OCI-LY3 (cell line): ENCODE measurements at regions not wholly inside any gene's neighbourhood (a gene's known extent, or its start where the extent isn't known, plus 50 kb on each side); places are given as distances from the start of the nearest gene placed in this dataset.

Experiments used
- H2AFZ ChIP-seq: fragments of 200-600, 300-600 bp; shearing (Covaris generic); 2 replicates; pipeline ENCODE4 v1.6.0; 2014; ENCODE audit warnings: antibody characterized with exemption, low read depth, low read length
- H3K27ac ChIP-seq: fragments of 200-600, 300-600 bp; sonication (generic); 2 replicates; pipeline ENCODE4 v1.5.1; 2014; ENCODE audit warnings: mild to moderate bottlenecking, low read length, moderate library complexity, mixed read lengths
- H3K27me3 ChIP-seq: fragments of 200-600, 300-600 bp; sonication (generic); 2 replicates; pipeline ENCODE4 v1.6.1; 2014; ENCODE audit warnings: low read depth, low read length, mixed read lengths
- H3K36me3 ChIP-seq: fragments of 200-600, 300-600 bp; sonication (generic); replicated peaks from 2 replicates; pipeline ENCODE3; 2014; ENCODE audit warnings: low read depth, low read length, mixed read lengths
- H3K4me1 ChIP-seq: fragments of 300-600, 200-600 bp; sonication (generic); 2 replicates; pipeline ENCODE4 v1.6.1; 2014; ENCODE audit warnings: low read length, mixed read lengths
- H3K4me2 ChIP-seq: fragments of 200-600, 300-600 bp; sonication (generic); 2 replicates; pipeline ENCODE4 v1.6.1; 2014; ENCODE audit warnings: low read length, mixed read lengths
- H3K4me3 ChIP-seq: fragments of 300-600, 200-600 bp; sonication (generic); 2 replicates; pipeline ENCODE4 v1.5.1; 2014; ENCODE audit warnings: antibody characterized with exemption, mild to moderate bottlenecking, low read length, moderate library complexity
- H3K79me2 ChIP-seq: fragments of 300-600, 200-600 bp; shearing (Covaris generic); 2 replicates; pipeline ENCODE4 v1.6.1; 2014; ENCODE audit warnings: mild to moderate bottlenecking, low read length, mixed read lengths
- H3K9ac ChIP-seq: fragments of 300-600, 200-600 bp; shearing (Covaris generic); 2 replicates; pipeline ENCODE4 v1.6.0; 2014; ENCODE audit warnings: mild to moderate bottlenecking, low read length, moderate library complexity
- H3K9me3 ChIP-seq: fragments of 200-600, 300-600 bp; shearing (Covaris generic); 2 replicates; pipeline ENCODE4 v1.6.1; 2014; ENCODE audit warnings: low read length, mixed read lengths; ENCODE audit not compliant: insufficient read depth
- H4K20me1 ChIP-seq: fragments of 200-600, 300-600 bp; sonication (generic); 2 replicates; pipeline ENCODE4 v1.6.1; 2016; ENCODE audit warnings: low read length, mixed read lengths; ENCODE audit not compliant: insufficient read depth
- EZH2phosphoT487 ChIP-seq: fragments of 200-600 bp; shearing (Covaris generic); IDR thresholded peaks from 2 replicates; pipeline ENCODE4 v1.6.1; 2018; ENCODE audit warnings: antibody characterized with exemption, mixed run types, low read depth
- TF ChIP-seq, protein P1 (sequence below): fragments of 200-600, 300-600 bp; sonication (generic); IDR thresholded peaks from 2 replicates; pipeline ENCODE4 v1.5.1; 2014; ENCODE audit warnings: antibody characterized with exemption, low read length, low read depth

DNA sequence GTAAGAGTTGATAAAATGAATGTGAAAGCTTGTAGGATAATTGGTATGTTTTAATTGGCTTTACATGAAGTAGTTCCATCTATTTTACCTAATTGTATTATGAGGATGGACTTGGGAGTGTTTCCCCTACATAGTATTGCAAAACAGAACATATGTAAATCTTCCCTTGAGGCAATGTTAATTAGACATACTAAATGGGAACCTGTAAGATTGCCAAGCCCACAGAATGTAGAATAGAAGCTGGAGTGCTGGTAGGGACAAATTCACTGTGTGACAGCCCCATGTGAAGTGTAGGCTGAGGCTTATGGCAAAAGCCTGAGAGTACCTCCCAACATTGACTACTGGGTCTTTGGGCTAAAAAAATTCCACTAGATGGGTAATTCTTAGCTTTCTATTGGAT is 615.0 kb upstream of the AMOT start:
- H3K79me2 ChIP-seq, result no peaks in the 10 kb centered on the region
- no peaks in the 10 kb centered on the region for H3K27me3 ChIP-seq
- no peak overlapping the region for H2AFZ ChIP-seq
- H3K4me3 ChIP-seq, result no peak overlapping the region
- H3K9me3 ChIP-seq, result no peaks in the 10 kb centered on the region
- H3K4me1 ChIP-seq, result no peaks in the 10 kb centered on the region
- no peaks in the 10 kb centered on the region for H3K36me3 ChIP-seq
- no peak overlapping the region for H3K9ac ChIP-seq
- TF ChIP-seq EZH2phosphoT487, result no peak
- TF ChIP-seq, protein P1, sequence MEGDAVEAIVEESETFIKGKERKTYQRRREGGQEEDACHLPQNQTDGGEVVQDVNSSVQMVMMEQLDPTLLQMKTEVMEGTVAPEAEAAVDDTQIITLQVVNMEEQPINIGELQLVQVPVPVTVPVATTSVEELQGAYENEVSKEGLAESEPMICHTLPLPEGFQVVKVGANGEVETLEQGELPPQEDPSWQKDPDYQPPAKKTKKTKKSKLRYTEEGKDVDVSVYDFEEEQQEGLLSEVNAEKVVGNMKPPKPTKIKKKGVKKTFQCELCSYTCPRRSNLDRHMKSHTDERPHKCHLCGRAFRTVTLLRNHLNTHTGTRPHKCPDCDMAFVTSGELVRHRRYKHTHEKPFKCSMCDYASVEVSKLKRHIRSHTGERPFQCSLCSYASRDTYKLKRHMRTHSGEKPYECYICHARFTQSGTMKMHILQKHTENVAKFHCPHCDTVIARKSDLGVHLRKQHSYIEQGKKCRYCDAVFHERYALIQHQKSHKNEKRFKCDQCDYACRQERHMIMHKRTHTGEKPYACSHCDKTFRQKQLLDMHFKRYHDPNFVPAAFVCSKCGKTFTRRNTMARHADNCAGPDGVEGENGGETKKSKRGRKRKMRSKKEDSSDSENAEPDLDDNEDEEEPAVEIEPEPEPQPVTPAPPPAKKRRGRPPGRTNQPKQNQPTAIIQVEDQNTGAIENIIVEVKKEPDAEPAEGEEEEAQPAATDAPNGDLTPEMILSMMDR, result no peak
- H3K4me2 ChIP-seq, result no peak overlapping the region
- no peak overlapping the region for H3K27ac ChIP-seq
- no peaks in the 10 kb centered on the region for H4K20me1 ChIP-seq

DNA sequence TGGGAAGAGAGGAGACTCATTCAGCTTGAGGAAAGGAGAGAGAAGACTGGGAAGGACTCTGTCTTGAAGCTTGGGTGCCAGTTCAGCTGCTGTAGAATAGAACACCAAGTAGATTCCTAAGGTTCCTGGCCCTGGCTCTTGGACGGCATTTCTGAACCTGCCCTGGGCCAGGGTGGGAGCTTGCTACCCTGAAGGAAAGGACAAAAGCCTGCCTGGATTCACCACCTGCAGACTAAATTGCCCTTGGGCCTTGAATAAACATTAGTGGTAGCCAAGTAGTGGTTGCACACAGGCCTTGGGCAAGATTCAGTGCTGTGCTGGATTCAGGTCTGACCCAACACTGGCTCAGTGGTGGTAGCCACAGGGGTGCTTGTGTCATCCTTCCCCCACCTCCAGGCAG is 588.4 kb upstream of the AMOT start:
- Histone ChIP-seq H3K9ac (no peak overlapping the region), H4K20me1 (no peaks in the 10 kb centered on the region), H3K36me3 (no peaks in the 10 kb centered on the region), H3K4me3 (no peak overlapping the region), H3K9me3 (no peaks in the 10 kb centered on the region), H3K27ac (no peak overlapping the region), H3K27me3 (no peaks in the 10 kb centered on the region), H2AFZ (no peak overlapping the region), H3K4me1 (no peaks in the 10 kb centered on the region), H3K4me2 (no peak overlapping the region), H3K79me2 (no peaks in the 10 kb centered on the region)
- TF ChIP-seq, protein P1, result no peak
- TF ChIP-seq EZH2phosphoT487, result no peak

DNA sequence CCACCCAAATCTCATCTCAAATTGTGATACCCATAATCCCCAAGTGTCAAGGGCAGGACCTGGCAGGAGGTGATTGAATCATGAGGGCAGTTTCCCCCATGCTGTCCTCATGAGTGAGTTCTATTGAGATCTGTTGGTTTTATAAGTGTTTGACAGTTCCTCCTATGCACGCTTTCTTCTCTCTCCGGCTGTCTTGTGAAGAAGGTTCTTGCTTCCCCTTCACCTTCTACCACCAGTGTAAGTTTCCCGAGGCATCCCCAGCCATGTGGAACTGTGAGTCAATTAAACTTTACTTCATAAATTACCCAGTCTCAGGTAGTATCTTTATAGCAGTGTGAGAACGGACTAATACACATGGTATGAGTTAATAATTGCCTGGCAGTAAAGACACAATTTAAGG is 581.7 kb upstream of the AMOT start:
- Histone ChIP-seq H3K9ac (no peak overlapping the region), H3K4me2 (peak overlapping the region; percentile 37), H3K27ac (peak overlapping the region; percentile 55), H2AFZ (no peak overlapping the region), H4K20me1 (no peaks in the 10 kb centered on the region), H3K4me3 (0 out of 2 replicates have a peak overlapping the region, but pooled peaks have one; percentile 21), H3K79me2 (no peaks in the 10 kb centered on the region), H3K9me3 (no peaks in the 10 kb centered on the region), H3K36me3 (no peaks in the 10 kb centered on the region), H3K4me1 (peaks cover 22% of the 10 kb centered on the region), H3K27me3 (no peaks in the 10 kb centered on the region)
- TF ChIP-seq, protein P1, result no peak
- no peak for TF ChIP-seq EZH2phosphoT487

DNA sequence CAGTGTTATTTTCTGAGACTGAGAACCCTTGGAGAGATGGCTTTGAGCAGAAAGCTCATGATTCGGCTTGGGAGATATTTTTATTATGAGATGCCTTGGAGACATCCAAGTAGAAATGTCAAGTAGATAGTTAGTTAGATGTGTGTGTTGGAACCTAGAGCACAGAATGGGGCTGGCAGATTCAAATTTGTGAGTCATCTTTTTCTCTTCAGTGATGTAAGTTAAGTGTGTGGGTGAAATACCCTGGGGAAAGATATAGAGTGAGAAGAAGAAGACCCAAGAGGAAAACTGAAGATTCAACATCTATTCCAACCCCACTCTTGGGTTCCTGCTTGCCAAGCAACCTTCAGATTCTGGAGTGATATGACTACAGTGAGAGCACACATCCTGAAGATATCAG is 580.8 kb upstream of the AMOT start:
- H3K4me3 ChIP-seq, result no peak overlapping the region
- H4K20me1 ChIP-seq, result no peaks in the 10 kb centered on the region
- no peaks in the 10 kb centered on the region for H3K36me3 ChIP-seq
- TF ChIP-seq EZH2phosphoT487, result no peak
- TF ChIP-seq, protein P1, result no peak
- peaks cover 22% of the 10 kb centered on the region for H3K4me1 ChIP-seq
- H3K79me2 ChIP-seq, result no peaks in the 10 kb centered on the region
- no peak overlapping the region; the same call in 1 of the 2 replicates for H3K27ac ChIP-seq
- no peak overlapping the region for H3K9ac ChIP-seq
- 0 out of 2 replicates have a peak overlapping the region, but pooled peaks have one; percentile 37 for H3K4me2 ChIP-seq
- no peak overlapping the region for H2AFZ ChIP-seq
- H3K27me3 ChIP-seq, result no peaks in the 10 kb centered on the region
- H3K9me3 ChIP-seq, result no peaks in the 10 kb centered on the region
